ENCODE measurements at regions not wholly inside any gene's neighbourhood (a gene's known extent, or its start where the extent isn't known, plus 50 kb on each side); places are given as distances from the start of the nearest gene placed in this dataset.
"Not testable (repeated sequence)": the region's sequence is repeated elsewhere in the genome, so short reads cannot be mapped to it uniquely, and the experiment has no call there.

- DNase-seq = no peak
Observed at GRCh38 chr7:98729121-98729520, 112.0 kb downstream of the NPTX2 start.

- no peak for DNase-seq
Observed at GRCh38 chr7:98730326-98730725, 113.2 kb downstream of the NPTX2 start.

DNA sequence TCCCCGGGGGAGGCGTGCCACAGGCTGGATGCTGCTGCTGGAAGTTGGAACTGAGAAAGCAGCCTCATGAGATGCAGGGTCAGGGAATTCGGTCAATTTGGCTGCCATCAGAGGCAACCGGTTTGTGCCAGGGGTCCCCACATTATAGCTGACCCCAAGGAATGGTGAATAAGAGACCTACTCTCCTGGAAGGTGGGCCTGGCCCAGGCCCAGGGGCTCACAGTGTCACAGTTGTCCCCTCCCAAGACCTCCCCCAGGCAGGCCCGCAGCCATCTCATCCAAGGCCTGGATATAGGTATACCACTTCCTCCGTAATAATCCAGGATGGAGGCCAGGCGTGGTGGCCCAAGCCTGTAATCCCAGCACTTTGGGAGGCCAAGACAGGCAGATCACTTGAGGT, 114.6 kb downstream of the NPTX2 start:
- no peak for DNase-seq

GRCh38 chr7:98733036-98733435, 116.0 kb downstream of the NPTX2 start:
- peak in 1 of 4 experiments; percentile 9 for DNase-seq

DNA sequence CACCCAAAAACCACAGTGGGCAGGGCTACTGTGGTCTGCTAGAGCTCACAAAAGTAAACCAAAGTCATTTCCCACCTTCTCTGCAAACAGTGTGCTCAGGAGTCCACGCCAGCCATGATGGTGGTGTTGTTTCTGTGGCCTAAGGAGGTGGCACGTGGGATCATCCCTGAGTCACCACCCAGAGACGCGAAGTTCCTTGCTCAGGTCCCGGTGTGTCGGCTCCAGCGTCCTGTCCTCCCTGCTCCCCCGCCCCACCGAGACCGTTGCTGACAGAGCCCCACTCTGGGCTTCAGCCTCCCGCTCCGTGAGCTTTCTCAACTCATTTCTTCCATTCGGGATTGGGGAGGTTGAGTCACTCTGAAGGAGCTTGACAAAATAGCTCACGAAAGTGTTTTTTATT, 118.7 kb downstream of the NPTX2 start:
- DNase-seq = no peak

DNA sequence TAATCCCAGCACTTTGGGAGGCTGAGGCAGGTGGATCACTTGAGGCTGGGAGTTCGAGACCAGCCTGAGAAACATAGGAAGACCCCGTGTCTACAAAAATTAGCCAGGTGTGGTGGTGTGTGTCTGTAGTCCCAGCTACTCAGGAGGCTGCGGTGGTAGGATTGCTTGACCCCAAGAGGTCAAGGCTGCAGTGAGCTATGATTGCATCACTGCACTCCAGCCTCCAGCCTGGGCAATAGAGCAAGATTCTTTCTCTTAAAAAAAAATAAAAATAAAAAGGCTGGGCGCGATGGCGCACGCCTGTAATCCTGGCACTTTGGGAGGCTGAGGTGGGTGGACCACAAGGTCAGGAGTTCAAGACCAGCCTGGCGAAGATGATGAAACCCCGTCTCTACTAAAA, 119.4 kb downstream of the NPTX2 start:
- DNase-seq = not testable (repeated sequence)

GRCh38 chr7:98737176-98737575, 120.1 kb downstream of the NPTX2 start:
- no peak for DNase-seq

GRCh38 chr7:98740643-98741042, 123.6 kb downstream of the NPTX2 start:
- no peak for DNase-seq

DNA sequence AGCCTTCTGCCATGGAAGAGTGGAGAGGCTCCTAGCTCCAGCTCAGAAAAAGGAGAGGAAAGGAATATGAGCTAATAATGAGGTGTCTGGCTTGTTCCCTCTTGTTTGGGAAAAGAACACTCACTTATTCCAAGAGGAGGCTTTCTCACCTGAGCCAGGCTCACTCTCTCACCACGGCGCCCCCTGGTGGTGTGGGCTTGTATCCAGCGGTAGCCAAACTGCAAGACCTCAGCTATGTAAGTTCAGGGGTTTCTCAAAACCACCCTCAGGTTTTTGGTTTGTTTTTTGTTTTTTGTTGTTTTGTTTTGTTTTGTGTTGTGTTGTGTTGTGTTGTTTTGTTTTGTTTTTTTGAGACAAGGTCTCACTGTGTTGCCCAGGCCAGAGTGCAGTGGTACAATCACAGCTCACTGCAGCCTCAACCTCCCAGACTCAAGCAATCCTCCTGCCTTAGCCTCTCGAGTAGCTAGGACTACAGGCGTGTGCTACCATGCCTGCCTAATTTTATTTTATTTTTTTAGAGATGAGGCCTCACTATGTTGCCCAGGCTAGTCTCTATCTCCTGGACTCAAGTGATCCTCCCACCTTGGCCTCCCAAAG, 124.0 kb downstream of the TMEM130 start:
- peak; percentile 43 to 58 (median 50) for DNase-seq

GRCh38 chr7:98748090-98748489, 121.7 kb downstream of the TMEM130 start:
- DNase-seq = no peak

DNA sequence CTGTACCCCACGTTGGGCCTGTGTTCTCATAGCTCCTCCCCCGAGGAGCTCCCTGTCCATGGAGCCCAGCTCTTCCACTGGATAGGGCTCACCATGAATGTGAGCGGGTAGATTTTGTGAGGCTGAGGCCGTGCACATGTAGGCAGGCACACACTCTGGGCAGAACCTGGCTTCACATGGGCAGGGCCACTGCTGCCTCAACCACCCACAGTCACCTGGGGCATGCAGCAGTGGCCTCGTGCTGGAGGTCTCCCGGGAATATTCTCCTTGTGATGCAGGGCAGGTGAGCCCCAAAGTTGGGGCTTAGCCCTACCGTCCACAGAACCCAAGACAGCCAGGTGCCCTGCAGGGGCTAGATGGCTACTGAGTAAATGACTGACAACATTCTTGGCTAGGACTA, 116.6 kb downstream of the TMEM130 start:
- DNase-seq = no peak

DNA sequence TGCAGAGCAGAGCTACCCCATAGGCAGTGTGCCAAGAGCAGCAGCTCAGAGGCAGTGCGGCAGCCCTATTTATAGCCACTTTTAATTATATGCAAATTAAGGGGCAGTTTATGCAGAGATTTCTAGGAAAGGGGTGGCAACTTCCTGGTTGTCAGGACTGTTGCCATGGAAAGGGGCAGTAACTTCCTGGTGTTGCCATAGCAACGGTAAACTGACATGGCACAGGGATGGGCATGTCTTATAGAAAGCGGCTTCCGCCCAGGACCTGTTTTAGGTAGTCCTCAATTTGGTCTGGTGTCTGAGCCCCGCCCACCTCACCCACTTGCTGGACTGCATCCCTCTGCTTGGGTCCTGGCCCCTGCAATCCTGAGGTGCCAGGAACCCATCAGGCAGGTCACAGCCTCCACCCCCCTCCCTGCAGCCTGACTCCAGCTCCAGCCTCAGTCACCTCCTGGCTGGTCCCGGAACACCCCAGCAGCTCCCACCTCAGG, 115.8 kb downstream of the TMEM130 start:
- DNase-seq = no peak

DNA sequence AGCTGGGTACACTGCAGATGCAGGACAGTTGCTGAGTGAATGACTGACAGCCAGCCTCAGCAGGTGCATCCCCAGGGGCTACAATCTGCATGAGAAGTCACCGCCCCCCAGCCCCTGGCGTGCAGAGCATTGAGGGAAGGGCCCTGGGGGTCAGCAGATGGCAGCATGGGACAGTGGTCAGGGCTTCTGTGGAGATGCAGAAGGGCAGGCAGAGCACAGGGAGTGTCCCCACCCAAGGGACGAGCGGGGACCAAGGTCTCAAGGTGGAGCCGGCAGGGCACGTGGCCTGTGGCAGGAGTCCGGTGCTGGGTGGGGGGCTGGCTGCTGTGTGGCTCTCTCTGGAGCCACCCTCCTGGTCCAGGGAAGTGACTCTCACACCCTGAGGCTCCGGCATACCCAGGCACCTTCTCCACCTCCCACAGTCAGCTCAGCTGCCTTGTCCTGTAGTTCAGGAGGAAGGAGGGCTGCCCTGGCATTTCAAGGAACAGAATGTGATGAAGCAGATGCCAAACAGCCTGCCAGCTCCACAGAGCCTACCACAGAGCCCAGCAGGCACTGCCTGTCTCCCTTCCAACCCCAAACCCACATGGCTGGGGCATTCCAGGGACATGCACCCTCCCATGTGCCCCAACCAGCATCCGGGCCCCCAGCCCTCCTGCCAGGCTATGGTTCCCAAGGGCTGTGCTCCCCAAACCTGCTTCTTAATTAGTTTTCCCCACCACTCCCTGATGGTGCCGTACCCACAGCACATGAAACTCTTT, 114.5 kb downstream of the TMEM130 start:
- DNase-seq = no peak

- DNase-seq = no peak
Observed at GRCh38 chr7:98758157-98758556, 111.7 kb downstream of the TMEM130 start.

DNA sequence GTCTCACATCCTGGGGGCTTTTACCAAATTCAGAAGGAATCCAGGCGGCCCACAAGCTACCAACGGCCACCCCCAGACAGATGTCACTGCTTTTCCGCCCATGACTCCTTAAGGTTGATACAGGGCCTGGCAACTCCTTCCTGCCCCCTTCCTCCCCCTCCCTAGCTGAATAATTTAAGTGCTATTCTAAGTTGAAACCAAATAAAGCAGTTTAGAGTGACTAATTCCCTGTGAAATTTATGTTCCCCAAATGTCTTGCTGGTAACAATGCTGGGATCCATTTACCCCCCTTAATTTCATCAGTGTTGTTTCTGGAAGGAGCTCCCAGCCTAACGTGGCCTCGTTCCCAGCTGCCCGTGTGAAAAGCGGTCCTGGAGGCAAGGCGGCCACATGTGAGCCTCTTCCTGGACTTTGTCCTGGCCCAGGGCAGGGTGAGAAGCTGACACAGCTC, 109.6 kb downstream of the TMEM130 start:
- no peak for DNase-seq

DNA sequence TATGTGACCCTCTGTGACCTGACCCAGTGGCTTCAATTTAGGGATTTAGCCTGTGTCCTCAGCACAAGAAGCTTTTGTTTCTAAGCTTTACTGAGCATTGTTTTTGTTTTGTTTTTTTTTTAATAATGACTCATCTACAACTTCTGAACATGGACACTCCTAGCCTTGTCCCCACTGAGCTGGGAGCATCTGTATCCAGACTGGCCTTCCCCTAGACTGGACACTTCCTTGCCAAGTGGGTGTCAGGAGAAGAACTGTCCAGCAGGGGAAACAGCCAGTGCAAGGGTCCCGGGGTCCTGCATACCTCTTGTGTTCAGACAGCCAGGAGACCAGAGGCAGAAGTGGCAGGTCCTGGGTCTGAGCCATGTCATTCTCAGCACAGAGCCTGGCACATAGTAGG, 108.6 kb downstream of the TMEM130 start:
- no peak for DNase-seq

DNA sequence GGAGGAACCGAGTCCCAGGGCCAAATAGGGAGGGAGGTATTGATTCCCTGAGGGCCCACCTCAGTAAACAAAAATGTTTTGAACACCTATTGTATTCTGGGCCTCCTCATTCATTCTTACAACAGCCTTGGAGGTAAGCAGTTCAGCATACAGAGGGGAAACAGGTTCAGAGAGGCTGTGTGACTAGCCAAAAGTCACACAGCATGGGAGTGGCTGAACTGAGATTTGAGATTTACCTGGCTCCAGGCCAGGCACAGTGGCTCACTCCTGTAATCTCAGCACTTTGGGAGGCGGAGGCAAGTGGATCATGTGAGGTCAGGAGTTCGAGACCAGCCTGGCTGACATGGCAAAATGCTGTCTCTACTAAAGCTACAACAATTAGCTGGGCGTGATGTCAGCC, 107.2 kb downstream of the TMEM130 start:
- no peak for DNase-seq

DNA sequence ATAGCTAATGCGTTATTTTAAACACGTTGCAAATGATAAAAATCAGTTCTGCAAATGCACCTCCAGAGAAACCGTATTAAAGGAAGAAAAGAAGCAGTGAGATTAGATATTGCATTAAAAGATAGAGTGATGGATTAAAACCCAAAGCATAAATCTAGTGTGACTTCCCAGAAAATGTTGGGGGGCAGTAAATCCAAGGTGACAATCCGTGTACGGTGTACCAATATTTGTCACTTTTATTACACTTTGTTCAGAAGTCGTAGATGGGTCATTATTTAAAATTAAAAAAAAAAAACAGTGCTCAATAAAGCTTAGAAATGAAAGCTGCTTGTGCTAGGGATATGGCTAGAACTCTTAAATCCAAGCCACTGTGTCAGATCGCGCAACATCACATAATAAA, 106.4 kb downstream of the TMEM130 start:
- no peak for DNase-seq

GRCh38 chr7:98764946-98765345, 104.9 kb downstream of the TMEM130 start:
- DNase-seq = no peak

DNA sequence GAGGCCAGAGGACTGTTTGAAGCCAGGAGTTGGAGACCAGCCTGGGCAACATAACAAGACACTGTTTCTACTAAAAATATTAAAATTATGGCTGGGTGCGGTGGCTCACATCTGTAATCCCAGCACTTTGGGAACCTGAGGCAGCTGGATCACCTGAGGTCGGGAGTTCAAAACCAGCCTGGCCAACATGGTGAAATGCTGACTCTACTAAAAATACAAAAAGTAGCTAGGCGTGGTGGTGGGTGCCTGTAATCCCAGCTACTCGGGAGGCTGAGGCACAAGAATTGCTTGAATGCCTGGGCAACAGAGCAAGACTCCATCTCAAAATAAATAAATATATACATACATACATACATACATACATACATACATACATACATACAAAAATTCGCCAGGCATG, 99.7 kb downstream of the TMEM130 start:
- not testable (repeated sequence) for DNase-seq

- no peak for DNase-seq
Observed at GRCh38 chr7:98771519-98771918, 98.3 kb downstream of the TMEM130 start.

- DNase-seq = no peak
Observed at GRCh38 chr7:98771941-98772603, 97.7 kb downstream of the TMEM130 start.

- DNase-seq = no peak
Observed at GRCh38 chr7:98774884-98775283, 94.9 kb downstream of the TMEM130 start.

GRCh38 chr7:98777051-98777450, 92.8 kb downstream of the TMEM130 start:
- no peak for DNase-seq
